ENCODE measurements at regions not wholly inside any gene's neighbourhood (a gene's known extent, or its start where the extent isn't known, plus 50 kb on each side); places are given as distances from the start of the nearest gene placed in this dataset.
"Not testable (repeated sequence)": the region's sequence is repeated elsewhere in the genome, so short reads cannot be mapped to it uniquely, and the experiment has no call there.

DNA sequence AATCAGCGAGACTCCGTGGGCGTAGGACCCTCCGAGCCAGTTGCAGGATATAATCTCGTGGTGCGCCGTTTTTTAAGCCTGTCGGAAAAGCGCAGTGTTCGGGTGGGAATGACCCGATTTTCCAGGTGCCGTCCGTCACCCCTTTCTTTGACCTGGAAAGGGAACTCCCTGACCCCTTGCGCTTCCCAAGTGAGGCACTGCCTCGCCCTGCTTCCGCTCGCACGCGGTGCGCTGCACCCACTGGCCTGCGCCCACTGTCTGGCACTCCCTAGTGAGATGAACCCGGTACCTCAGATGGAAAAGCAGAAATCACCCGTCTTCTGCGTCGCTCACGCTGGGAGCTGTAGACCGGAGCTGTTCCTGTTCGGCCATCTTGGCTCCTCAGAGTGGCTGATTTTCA is 249.6 kb upstream of the VCX start:
- not testable (repeated sequence) for TF ChIP-seq POLR2A, CTCF (IDR thresholded peaks at IDR 0.05)
